HCT116 (cell line): ENCODE measurements at regions not wholly inside any gene's neighbourhood (a gene's known extent, or its start where the extent isn't known, plus 50 kb on each side); places are given as distances from the start of the nearest gene placed in this dataset.

Source experiments
- ATAC-seq: fragments of 200-7000 bp; cut with Tn5 transposase; 2 replicates; pipeline ENCODE4 v1.9.1; 2020; ENCODE audit warnings: mild to moderate bottlenecking, moderate library complexity
- BruUV-seq: library from RNA; stranded (reverse); fragments of 400-500 nt; replicated peaks from 2 replicates; lab custom pipeline; 2021; lab: Mats Ljungman, UMichigan
- CTCF ChIA-PET: fragments of 300-600 bp; sonication (Branson Sonifier 250); formaldehyde crosslinking; loops from one replicate; lab custom pipeline; 2021; ENCODE audit warnings: antibody characterized with exemption; lab: Charles Lee
- POLR2A ChIA-PET: fragments of 300-600, 350-600 bp; sonication (Branson Sonifier 250); formaldehyde crosslinking; loops from one replicate; lab custom pipeline; 2021; ENCODE audit warnings: antibody characterized with exemption; lab: Charles Lee
- RAD21 ChIA-PET, 2 experiments: fragments of 300-600 bp; sonication (Branson Sonifier 250); formaldehyde crosslinking; loops; one replicate each; lab custom pipeline; 2023; ENCODE audit warnings: low total read pairs in 2 of 2; ENCODE audit not compliant: uncharacterized antibody in 2 of 2, unreplicated experiment in 2 of 2, low non-redundant PET in 1 of 2; lab: Charles Lee
- DNase-seq: peaks from one replicate; pipeline ENCODE4 v3.0.0-alpha.2; 2010; ENCODE audit warnings: low read depth, low spot score
- H2AFZ ChIP-seq: fragments of 200-600 bp; shearing (Covaris generic), sonication (generic); 2 replicates; pipeline ENCODE4 v1.6.1; 2017; ENCODE audit warnings: low read depth, mixed run types, mixed read lengths, antibody characterized with exemption, low read length; ENCODE audit not compliant: poor library complexity, severe bottlenecking
- H3K27ac ChIP-seq: 2 replicates; pipeline ENCODE4 v1.5.1; 2012; ENCODE audit warnings: low read depth, low read length
- H3K27me3 ChIP-seq: fragments of 200-600 bp; sonication (generic); 2 replicates; pipeline ENCODE4 v1.6.1; 2016; ENCODE audit warnings: mixed run types, low read length, mixed read lengths; ENCODE audit not compliant: insufficient read depth
- H3K36me3 ChIP-seq, 2 experiments: fragments of 200-500 bp in 1 of 2; fragments of 200-600 bp in 1 of 2; sonication (Bioruptor generic) in 1 of 2; sonication (generic) in 1 of 2; 2 replicates each; pipeline versions ENCODE4 v1.5.1 to v1.6.1; 2014 to 2016; ENCODE audit warnings: low read length in 2 of 2, inconsistent platforms in 1 of 2, mixed read lengths in 1 of 2, mixed run types in 1 of 2; ENCODE audit not compliant: insufficient read depth in 2 of 2, control insufficient read depth in 1 of 2
- H3K4me1 ChIP-seq, 2 experiments: fragments of 200-600 bp in 1 of 2; sonication (generic) in 1 of 2; 2 replicates each; pipeline versions ENCODE4 v1.5.1 to v1.6.1; 2012 to 2017; ENCODE audit warnings: low read length in 2 of 2, inconsistent platforms in 1 of 2, mild to moderate bottlenecking in 1 of 2, mixed read lengths in 1 of 2, mixed run types in 1 of 2, moderate library complexity in 1 of 2; ENCODE audit not compliant: insufficient read depth in 2 of 2, control insufficient read depth in 1 of 2
- H3K4me2 ChIP-seq: fragments of 200-600 bp; sonication (generic); 2 replicates; pipeline ENCODE4 v1.6.1; 2017; ENCODE audit warnings: mixed run types, low read length, mixed read lengths
- H3K4me3 ChIP-seq, 2 experiments: fragments of 200-600 bp in 1 of 2; sonication (generic) in 1 of 2; replicated peaks in 1 of 2; 2 replicates each; pipeline ENCODE4 v1.5.1; 2011 to 2016; ENCODE audit warnings: low read length in 2 of 2, control low read depth in 1 of 2, low read depth in 1 of 2, mild to moderate bottlenecking in 1 of 2, mixed read lengths in 1 of 2, mixed run types in 1 of 2
- H3K79me2 ChIP-seq: fragments of 200-600 bp; sonication (generic); 2 replicates; pipeline ENCODE4 v1.6.1; 2017; ENCODE audit warnings: mild to moderate bottlenecking, mixed run types, low read length, moderate library complexity, mixed read lengths; ENCODE audit not compliant: insufficient read depth
- H3K9ac ChIP-seq: fragments of 200-600 bp; sonication (generic); 2 replicates; pipeline ENCODE4 v1.6.1; 2016; ENCODE audit warnings: low read length, mixed read lengths
- H3K9me2 ChIP-seq: fragments of 200-600 bp; sonication (generic), shearing (Covaris generic); 2 replicates; pipeline ENCODE4 v1.6.1; 2017; ENCODE audit warnings: mixed run types, mild to moderate bottlenecking, moderate library complexity; ENCODE audit not compliant: insufficient read depth
- H3K9me3 ChIP-seq, 2 experiments: fragments of 200-500 bp in 1 of 2; fragments of 200-600 bp in 1 of 2; sonication (Bioruptor generic) in 1 of 2; sonication (generic) in 1 of 2; 2 replicates each; pipeline ENCODE4 v1.6.1; 2014 to 2017; ENCODE audit warnings: low read length in 2 of 2, mixed read lengths in 2 of 2, inconsistent platforms in 1 of 2, low read depth in 1 of 2, mild to moderate bottlenecking in 1 of 2, mixed run types in 1 of 2, moderate library complexity in 1 of 2; ENCODE audit not compliant: control insufficient read depth in 1 of 2, insufficient read depth in 1 of 2
- H4K20me1 ChIP-seq: fragments of 200-600 bp; sonication (generic), shearing (Covaris generic); 2 replicates; pipeline ENCODE4 v1.6.1; 2017; ENCODE audit warnings: mixed run types, mild to moderate bottlenecking, moderate library complexity; ENCODE audit not compliant: insufficient read depth
- CTCF ChIP-seq, 3 experiments: fragments of 200-600 bp in 1 of 3; sonication (generic) in 1 of 3; IDR thresholded peaks in 2 of 3; conservative IDR thresholded peaks in 1 of 3; 2 replicates each; pipeline ENCODE4 v1.5.1; 2012 to 2017; ENCODE audit warnings: low read depth in 2 of 3, low read length in 2 of 3, antibody characterized with exemption in 1 of 3, borderline replicate concordance in 1 of 3, control low read depth in 1 of 3, mild to moderate bottlenecking in 1 of 3, mixed read lengths in 1 of 3, mixed run types in 1 of 3, moderate library complexity in 1 of 3; ENCODE audit not compliant: insufficient read depth in 1 of 3
- EZH2phosphoT487 ChIP-seq: fragments of 200-600 bp; IDR thresholded peaks from 2 replicates; pipeline ENCODE4 v1.6.1; 2018; ENCODE audit warnings: antibody characterized with exemption, borderline replicate concordance
- POLR2AphosphoS5 ChIP-seq: IDR thresholded peaks from 2 replicates; pipeline ENCODE4 v1.6.1; 2011; ENCODE audit warnings: mild to moderate bottlenecking, low read depth, low read length, moderate library complexity
- SP1 ChIP-seq: IDR thresholded peaks from 2 replicates; pipeline ENCODE4 v1.6.1; 2012; ENCODE audit warnings: low read depth
- ZBTB33 ChIP-seq: IDR thresholded peaks from 2 replicates; pipeline ENCODE4 v1.6.1; 2011; ENCODE audit warnings: mild to moderate bottlenecking, low read length, moderate library complexity; ENCODE audit not compliant: insufficient replicate concordance; ENCODE audit errors: extremely low read depth
- intact Hi-C: fragments of 100-400 bp; cut with micrococcal nuclease; formaldehyde crosslinking; loops from 2 replicates; pipeline ENCODE4 v1.10.0; 2022
- TF ChIP-seq, protein P1 (sequence below): IDR thresholded peaks from 2 replicates; pipeline ENCODE4 v1.6.1; 2012

DNA sequence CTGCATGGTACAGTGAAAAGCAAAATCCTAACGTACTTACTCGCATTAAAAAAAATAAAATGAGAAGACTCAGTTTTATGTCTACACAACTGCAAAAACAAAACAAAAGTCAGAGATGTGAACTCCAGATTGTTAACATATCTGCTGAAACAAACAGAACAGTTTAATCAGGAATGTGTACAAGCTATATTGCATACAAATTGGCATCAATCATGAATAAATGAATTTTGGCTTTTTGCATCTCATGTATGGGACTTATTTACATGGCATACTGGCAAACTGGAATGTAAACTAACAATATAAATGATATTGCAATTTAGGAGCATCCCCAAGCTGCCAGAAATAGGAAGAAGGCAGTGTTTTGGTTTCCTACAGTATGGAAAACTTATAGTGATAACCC lies 79.6 kb upstream of the NSMCE3 start:
- H2AFZ ChIP-seq: no peak overlapping the region
- no TSS peak for BruUV-seq
- H3K4me3 ChIP-seq: no peak overlapping the region
- no peak overlapping the region for H3K9ac ChIP-seq
- RAD21 ChIA-PET: no interaction called here
- POLR2A ChIA-PET: no interaction called here
- H3K27ac ChIP-seq: no peak overlapping the region
- H3K4me2 ChIP-seq: no peak overlapping the region
- intact Hi-C loops: no loop called here
- no peaks in the 10 kb centered on the region for H3K79me2 ChIP-seq
- CTCF ChIA-PET: no interaction called here
- no peak for TF ChIP-seq SP1
- TF ChIP-seq CTCF (IDR thresholded peaks at IDR 0.05 in 2 of 3, conservative IDR thresholded peaks at IDR 0.05 in 1 of 3; ENCODE audit: borderline replicate concordance in 1 of 3, insufficient read depth in 1 of 3, low read depth in 2 of 3, low read length in 2 of 3): no peak
- TF ChIP-seq POLR2AphosphoS5: no peak
- no peak for TF ChIP-seq EZH2phosphoT487
- TF ChIP-seq, protein P1, sequence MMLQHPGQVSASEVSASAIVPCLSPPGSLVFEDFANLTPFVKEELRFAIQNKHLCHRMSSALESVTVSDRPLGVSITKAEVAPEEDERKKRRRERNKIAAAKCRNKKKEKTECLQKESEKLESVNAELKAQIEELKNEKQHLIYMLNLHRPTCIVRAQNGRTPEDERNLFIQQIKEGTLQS: no peak
- TF ChIP-seq ZBTB33: no peak
- no peak for ATAC-seq
- no peaks in the 10 kb centered on the region for H3K36me3 ChIP-seq
- no peaks in the 10 kb centered on the region for H3K9me3 ChIP-seq
- no peaks in the 10 kb centered on the region for H3K9me2 ChIP-seq
- peaks cover 42% of the 10 kb centered on the region for H3K27me3 ChIP-seq
- no peaks in the 10 kb centered on the region for H4K20me1 ChIP-seq
- H3K4me1 ChIP-seq: no peaks in the 10 kb centered on the region
- no peak for DNase-seq
